ENCODE measurements at regions not wholly inside any gene's neighbourhood (a gene's known extent, or its start where the extent isn't known, plus 50 kb on each side); places are given as distances from the start of the nearest gene placed in this dataset.

GRCh38 chr14:76965232-76965631 lies 63.3 kb downstream of the IRF2BPL start:
- no peak for DNase-seq (ENCODE audit: low spot score)
- H3K9me3 ChIP-seq (ENCODE audit: low read depth, low read length, poor library complexity, severe bottlenecking) = no peaks in the 10 kb centered on the region
- H3K4me1 ChIP-seq (ENCODE audit: insufficient read depth, low read length, poor library complexity, severe bottlenecking) = peaks cover 34% of the 10 kb centered on the region
- H3K27me3 ChIP-seq (replicated peaks; ENCODE audit: insufficient read depth, low read depth, low read length, poor library complexity) = no peaks in the 10 kb centered on the region
- POLR2A ChIA-PET (ENCODE audit: low non-redundant PET) = no interaction called here
- no peaks in the 10 kb centered on the region for H3K36me3 ChIP-seq (ENCODE audit: insufficient read depth, low read length, poor library complexity, severe bottlenecking)
- TF ChIP-seq EZH2 (IDR thresholded peaks at IDR 0.05; ENCODE audit: borderline replicate concordance, low read depth, low read length, poor library complexity, severe bottlenecking) (no peak), CTCF (conservative IDR thresholded peaks at IDR 0.05; ENCODE audit: low read depth, low read length) (no peak)
- H3K4me3 ChIP-seq (ENCODE audit: low read depth, low read length, poor library complexity, severe bottlenecking) = no peak overlapping the region
- H3K27ac ChIP-seq (ENCODE audit: low read depth, low read length, poor library complexity, severe bottlenecking) = no peak overlapping the region
- CTCF ChIA-PET = no interaction called here
- no TSS peak for BruUV-seq (replicated peaks)
- intact Hi-C loops (cut with micrococcal nuclease; ENCODE audit: unreplicated experiment) = no loop called here

GRCh38 chr14:76964695-76965094 lies 63.8 kb downstream of the IRF2BPL start:
- Histone ChIP-seq H3K4me3 (ENCODE audit: low read depth, low read length, poor library complexity, severe bottlenecking) (no peak overlapping the region), H3K27ac (ENCODE audit: low read depth, low read length, poor library complexity, severe bottlenecking) (peak overlapping the region; percentile 25), H3K4me1 (ENCODE audit: insufficient read depth, low read length, poor library complexity, severe bottlenecking) (peaks cover 34% of the 10 kb centered on the region), H3K9me3 (ENCODE audit: low read depth, low read length, poor library complexity, severe bottlenecking) (no peaks in the 10 kb centered on the region), H3K36me3 (ENCODE audit: insufficient read depth, low read length, poor library complexity, severe bottlenecking) (no peaks in the 10 kb centered on the region), H3K27me3 (replicated peaks; ENCODE audit: insufficient read depth, low read depth, low read length, poor library complexity) (no peaks in the 10 kb centered on the region)
- ChIA-PET POLR2A (ENCODE audit: low non-redundant PET) (no interaction called here), CTCF (no interaction called here)
- BruUV-seq (replicated peaks) = no TSS peak
- DNase-seq (ENCODE audit: low spot score) = no peak
- intact Hi-C loops (cut with micrococcal nuclease; ENCODE audit: unreplicated experiment) = no loop called here
- TF ChIP-seq CTCF (conservative IDR thresholded peaks at IDR 0.05; ENCODE audit: low read depth, low read length) (no peak), EZH2 (IDR thresholded peaks at IDR 0.05; ENCODE audit: borderline replicate concordance, low read depth, low read length, poor library complexity, severe bottlenecking) (no peak)

- Histone ChIP-seq H3K9me3 (ENCODE audit: low read depth, low read length, poor library complexity, severe bottlenecking) (no peaks in the 10 kb centered on the region), H3K4me1 (ENCODE audit: insufficient read depth, low read length, poor library complexity, severe bottlenecking) (peaks cover 46% of the 10 kb centered on the region), H3K4me3 (ENCODE audit: low read depth, low read length, poor library complexity, severe bottlenecking) (no peak overlapping the region), H3K27ac (ENCODE audit: low read depth, low read length, poor library complexity, severe bottlenecking) (no peak overlapping the region), H3K27me3 (replicated peaks; ENCODE audit: insufficient read depth, low read depth, low read length, poor library complexity) (no peaks in the 10 kb centered on the region), H3K36me3 (ENCODE audit: insufficient read depth, low read length, poor library complexity, severe bottlenecking) (no peaks in the 10 kb centered on the region)
- intact Hi-C loops (cut with micrococcal nuclease; ENCODE audit: unreplicated experiment) = no loop called here
- BruUV-seq (replicated peaks) = no TSS peak
- TF ChIP-seq CTCF (conservative IDR thresholded peaks at IDR 0.05; ENCODE audit: low read depth, low read length) = no peak
- CTCF ChIA-PET = no interaction called here
- POLR2A ChIA-PET (ENCODE audit: low non-redundant PET) = no interaction called here
- DNase-seq (ENCODE audit: low spot score) = no peak
Measured at GRCh38 chr14:76963372-76963771, 65.1 kb downstream of the IRF2BPL start.

All from A673 (cell line).